B cell (primary cell): ENCODE measurements at regions not wholly inside any gene's neighbourhood (a gene's known extent, or its start where the extent isn't known, plus 50 kb on each side); places are given as distances from the start of the nearest gene placed in this dataset.
"Not testable (repeated sequence)": the region's sequence is repeated elsewhere in the genome, so short reads cannot be mapped to it uniquely, and the experiment has no call there.

ENCODE experiments used
- ATAC-seq: fragments of 200-7000 bp; cut with Tn5 transposase; one replicate; pipeline ENCODE4 v1.10.0; 2021; ENCODE audit warnings: low read depth, mild to moderate bottlenecking, moderate number of reproducible peaks, moderate library complexity
- CTCF ChIA-PET: fragments of 350-600 bp; sonication (Branson Sonifier 250); formaldehyde crosslinking; loops from one replicate; lab custom pipeline; 2021; ENCODE audit warnings: antibody characterized with exemption, inconsistent platforms; lab: Charles Lee
- POLR2A ChIA-PET: fragments of 350-600 bp; sonication (Branson Sonifier 250); formaldehyde crosslinking; loops from one replicate; lab custom pipeline; 2021; ENCODE audit warnings: antibody characterized with exemption; lab: Charles Lee
- DNase-seq: peaks from one replicate; pipeline ENCODE4 v3.0.0; 2013
- H2AFZ ChIP-seq: 2 replicates; pipeline ENCODE4 v1.6.1; 2012; ENCODE audit warnings: mild to moderate bottlenecking, low read depth, low read length; ENCODE audit not compliant: insufficient read depth, poor library complexity, severe bottlenecking
- H3K27ac ChIP-seq, 2 donors: 1 replicate in 1 of 2; 2 replicates in 1 of 2; pipeline ENCODE4 v1.5.1; 2012 to 2013; ENCODE audit warnings: low read length in 2 of 2, mild to moderate bottlenecking in 2 of 2, moderate library complexity in 1 of 2
- H3K27me3 ChIP-seq, 4 experiments: fragments of 200-600 bp in 1 of 4; sonication (generic) in 1 of 4; replicated peaks in 1 of 4; 1 replicate in 2 of 4; 2 replicates in 2 of 4; pipeline versions ENCODE4 v1.6.1 to v1.7.0; 2013 to 2016; ENCODE audit warnings: low read length in 3 of 4, mild to moderate bottlenecking in 2 of 4, mixed read lengths in 1 of 4, moderate library complexity in 1 of 4; ENCODE audit not compliant: insufficient read depth in 4 of 4, control insufficient read depth in 3 of 4; ENCODE audit errors: control extremely low read depth in 1 of 4
- H3K36me3 ChIP-seq, 2 experiments: replicated peaks in 1 of 2; 1 replicate in 1 of 2; 2 replicates in 1 of 2; pipeline versions ENCODE4 v1.6.1 to v1.7.1; 2013; ENCODE audit warnings: low read length in 1 of 2; ENCODE audit not compliant: insufficient read depth in 2 of 2, control insufficient read depth in 1 of 2; ENCODE audit errors: control extremely low read depth in 1 of 2, extremely low read depth in 1 of 2
- H3K4me1 ChIP-seq, 2 donors: fragments of 200-600 bp in 1 of 2; sonication (generic) in 1 of 2; 1 replicate in 1 of 2; 2 replicates in 1 of 2; pipeline versions ENCODE4 v1.5.1 to v1.6.1; 2013 to 2017; ENCODE audit warnings: low read length in 2 of 2; ENCODE audit not compliant: control insufficient read depth in 2 of 2, insufficient read depth in 2 of 2
- H3K4me2 ChIP-seq: replicated peaks from 2 replicates; pipeline ENCODE3; 2012; ENCODE audit warnings: mild to moderate bottlenecking, low read depth, low read length; ENCODE audit not compliant: poor library complexity, severe bottlenecking
- H3K4me3 ChIP-seq, 5 experiments: fragments of 200-600 bp in 1 of 5; sonication (generic) in 1 of 5; 1 replicate in 3 of 5; 2 replicates in 2 of 5; pipeline versions ENCODE4 v1.5.1 to v1.7.0; 2011 to 2016; ENCODE audit warnings: low read length in 4 of 5, mild to moderate bottlenecking in 4 of 5, low read depth in 2 of 5, control low read depth in 1 of 5, moderate library complexity in 1 of 5; ENCODE audit not compliant: insufficient read depth in 1 of 5; ENCODE audit errors: control extremely low read depth in 1 of 5, extremely low read depth in 1 of 5
- H3K79me2 ChIP-seq: fragments of 200-600 bp; sonication (generic); one replicate; pipeline ENCODE4 v1.6.0; 2016; ENCODE audit warnings: low read length; ENCODE audit not compliant: control insufficient read depth, insufficient read depth
- H3K9ac ChIP-seq: fragments of 200-600 bp; sonication (generic); 2 replicates; pipeline ENCODE4 v1.6.1; 2017; ENCODE audit warnings: mild to moderate bottlenecking, low read length, moderate library complexity
- H3K9me3 ChIP-seq, 3 donors: one replicate each; pipeline versions ENCODE4 v1.6.1 to v1.7.1; 2013; ENCODE audit warnings: low read length in 2 of 3; ENCODE audit not compliant: control insufficient read depth in 2 of 3, insufficient read depth in 1 of 3; ENCODE audit errors: control extremely low read depth in 1 of 3
- H4K20me1 ChIP-seq: 2 replicates; pipeline ENCODE4 v1.6.0; 2012; ENCODE audit warnings: mild to moderate bottlenecking, low read length; ENCODE audit not compliant: insufficient read depth, control insufficient read depth, poor library complexity, severe bottlenecking
- H3K27ac Mint-ChIP-seq: one replicate; pipeline ENCODE4 v1.8.0; 2021; ENCODE audit warnings: mixed read lengths
- H3K27me3 Mint-ChIP-seq: one replicate; pipeline ENCODE4 v1.8.0; 2021; ENCODE audit warnings: mixed read lengths
- H3K4me1 Mint-ChIP-seq: one replicate; pipeline ENCODE4 v1.8.0; 2021; ENCODE audit warnings: mixed read lengths
- H3K4me3 Mint-ChIP-seq: one replicate; pipeline ENCODE4 v1.8.0; 2021; ENCODE audit warnings: mixed read lengths
- H3K9me3 Mint-ChIP-seq: one replicate; pipeline ENCODE4 v1.8.0; 2022; ENCODE audit warnings: mixed read lengths; ENCODE audit not compliant: insufficient read depth
- WGBS: methylation state at CpG from one replicate; pipeline ENCODE4 v1.1.5; 2013; ENCODE audit warnings: missing lambda C conversion rate; ENCODE audit not compliant: insufficient coverage; 5-methylcytosine and 5-hydroxymethylcytosine counted together
- intact Hi-C: fragments of 100-400 bp; cut with micrococcal nuclease; formaldehyde crosslinking; loops from one replicate; pipeline ENCODE4 v1.10.0; 2022

- H3K27me3 Mint-ChIP-seq, H3K4me3 Mint-ChIP-seq, H3K36me3 ChIP-seq, intact Hi-C loops, H3K27me3 ChIP-seq, H3K4me3 ChIP-seq, H3K4me1 Mint-ChIP-seq, H3K79me2 ChIP-seq, ATAC-seq, H3K4me1 ChIP-seq, H3K9me3 ChIP-seq, CTCF ChIA-PET, H2AFZ ChIP-seq, DNase-seq, H3K9me3 Mint-ChIP-seq, H3K27ac ChIP-seq, H3K9ac ChIP-seq, H3K27ac Mint-ChIP-seq, POLR2A ChIA-PET, H3K4me2 ChIP-seq, H4K20me1 ChIP-seq: not testable (repeated sequence)
- 73% methylated on average over 4 of the region's 6 CpGs for WGBS
These were observed 77.6 kb upstream of the DPP6 start for GRCh38 chr7:153974603-153975002.

- H2AFZ ChIP-seq, H3K4me2 ChIP-seq, H3K27ac Mint-ChIP-seq, H3K4me3 Mint-ChIP-seq, H3K27me3 Mint-ChIP-seq, H3K9me3 ChIP-seq, ATAC-seq, H3K9ac ChIP-seq, H3K9me3 Mint-ChIP-seq, H3K27ac ChIP-seq, POLR2A ChIA-PET, H3K4me1 ChIP-seq, DNase-seq, H3K27me3 ChIP-seq, CTCF ChIA-PET, H4K20me1 ChIP-seq, H3K36me3 ChIP-seq, H3K4me3 ChIP-seq, H3K4me1 Mint-ChIP-seq, intact Hi-C loops, H3K79me2 ChIP-seq: not testable (repeated sequence)
- 82% methylated on average over 6 of the region's 6 CpGs for WGBS
These were observed 75.5 kb upstream of the DPP6 start for GRCh38 chr7:153976745-153977144.

GRCh38 chr7:153983186-153983585, 69.0 kb upstream of the DPP6 start:
- not testable (repeated sequence) for H3K9me3 Mint-ChIP-seq, H3K4me3 Mint-ChIP-seq, H3K27me3 Mint-ChIP-seq

GRCh38 chr7:153989066-153989627, 63.1 kb upstream of the DPP6 start:
- H3K4me2 ChIP-seq, ATAC-seq, DNase-seq, H3K4me1 Mint-ChIP-seq, H3K27ac Mint-ChIP-seq, H3K27ac ChIP-seq, CTCF ChIA-PET, H3K4me1 ChIP-seq, H3K27me3 Mint-ChIP-seq, H2AFZ ChIP-seq, H3K4me3 ChIP-seq, H4K20me1 ChIP-seq, intact Hi-C loops, H3K9ac ChIP-seq, H3K27me3 ChIP-seq, POLR2A ChIA-PET, H3K79me2 ChIP-seq, H3K4me3 Mint-ChIP-seq, H3K9me3 ChIP-seq, H3K36me3 ChIP-seq, H3K9me3 Mint-ChIP-seq: not testable (repeated sequence)
- WGBS = 87% methylated on average over 11 of the region's 23 CpGs

More at GRCh38 chr7:153983186-153983585, 69.0 kb upstream of the DPP6 start:
- H3K79me2 ChIP-seq, POLR2A ChIA-PET, H3K4me2 ChIP-seq, H3K27ac ChIP-seq, ATAC-seq, H3K36me3 ChIP-seq, H2AFZ ChIP-seq, intact Hi-C loops, CTCF ChIA-PET, H3K27me3 ChIP-seq, H3K27ac Mint-ChIP-seq, H3K4me1 ChIP-seq, H4K20me1 ChIP-seq, H3K9me3 ChIP-seq, DNase-seq, H3K4me3 ChIP-seq, H3K4me1 Mint-ChIP-seq, H3K9ac ChIP-seq: not testable (repeated sequence)
- 67% methylated on average over 2 of the region's 6 CpGs for whole genome bisulfite sequencing
